Activated CD4-positive, alpha-beta memory T cell treated with anti-CD3 and anti-CD28 coated beads for 36 hours (primary cell): ENCODE measurements at regions not wholly inside any gene's neighbourhood (a gene's known extent, or its start where the extent isn't known, plus 50 kb on each side); places are given as distances from the start of the nearest gene placed in this dataset.
A peak's percentile ranks its signal among the peaks of the same experiment; 100 is the strongest.
"Not testable (repeated sequence)": the region's sequence is repeated elsewhere in the genome, so short reads cannot be mapped to it uniquely, and the experiment has no call there.

Experiments
- CTCF ChIA-PET: fragments of 350-600 bp; sonication (Branson Sonifier 250); formaldehyde crosslinking; loops from one replicate; lab custom pipeline; 2021; ENCODE audit warnings: antibody characterized with exemption, inconsistent platforms; lab: Charles Lee
- POLR2A ChIA-PET: fragments of 350-600 bp; sonication (Branson Sonifier 250); formaldehyde crosslinking; loops from one replicate; lab custom pipeline; 2021; ENCODE audit warnings: antibody characterized with exemption; lab: Charles Lee
- DNase-seq: peaks from one replicate; pipeline ENCODE4 v3.0.0-alpha.2; 2020
- H3K27ac Mint-ChIP-seq: one replicate; pipeline ENCODE4 v1.8.0; 2021; ENCODE audit warnings: mixed read lengths
- H3K27me3 Mint-ChIP-seq: one replicate; pipeline ENCODE4 v1.8.0; 2021; ENCODE audit warnings: mixed read lengths
- H3K36me3 Mint-ChIP-seq: one replicate; pipeline ENCODE4 v1.8.0; 2021; ENCODE audit warnings: mixed read lengths
- H3K4me1 Mint-ChIP-seq: one replicate; pipeline ENCODE4 v1.8.0; 2021; ENCODE audit warnings: low read depth, mixed read lengths
- H3K4me3 Mint-ChIP-seq: one replicate; pipeline ENCODE4 v1.8.0; 2021; ENCODE audit warnings: mild to moderate bottlenecking, mixed read lengths
- H3K9me3 Mint-ChIP-seq: one replicate; pipeline ENCODE4 v1.8.0; 2021; ENCODE audit warnings: mixed read lengths
- intact Hi-C: fragments of 100-400 bp; cut with micrococcal nuclease; formaldehyde crosslinking; loops from one replicate; pipeline ENCODE4 v1.15.1; 2023

- H3K27me3 Mint-ChIP-seq, DNase-seq, intact Hi-C loops, CTCF ChIA-PET, H3K9me3 Mint-ChIP-seq, H3K27ac Mint-ChIP-seq, H3K36me3 Mint-ChIP-seq, POLR2A ChIA-PET, H3K4me1 Mint-ChIP-seq, H3K4me3 Mint-ChIP-seq: not testable (repeated sequence)
These were observed 2327.3 kb upstream of the TPTE start for GRCh38 chr21:8194042-8194441.

DNA sequence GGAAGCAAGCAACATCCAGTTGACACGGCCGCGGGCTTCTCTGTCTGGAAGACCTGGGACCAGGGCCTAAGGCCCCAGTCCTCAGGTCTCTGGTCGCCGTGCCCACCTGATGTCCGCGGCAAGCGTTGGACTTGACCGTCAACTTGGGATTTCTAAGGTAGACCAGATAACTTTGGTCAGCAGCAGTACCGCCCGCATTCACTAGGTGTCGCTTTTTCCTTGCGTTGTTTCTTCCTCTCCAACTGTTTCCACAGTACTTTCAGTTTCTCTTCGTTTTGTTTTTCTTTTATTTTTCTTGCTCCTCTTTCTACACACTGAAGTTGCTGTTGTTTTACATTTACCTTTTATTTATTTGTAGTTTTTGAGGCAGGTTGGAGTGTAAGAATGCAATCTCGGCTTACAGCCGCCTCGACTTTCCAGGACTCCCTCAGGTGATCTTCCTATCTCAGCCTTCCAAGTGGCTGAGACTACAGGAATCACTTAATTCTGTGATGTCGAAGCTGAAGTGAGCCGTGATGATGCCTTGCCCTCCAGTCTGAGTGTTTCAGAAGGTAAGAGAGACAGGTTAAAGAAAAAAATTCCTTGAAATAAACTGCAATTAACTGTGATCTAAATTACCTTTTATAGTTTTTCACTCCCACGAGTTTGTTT, 2323.9 kb upstream of the TPTE start:
- H3K27ac Mint-ChIP-seq, DNase-seq, POLR2A ChIA-PET, H3K36me3 Mint-ChIP-seq, H3K9me3 Mint-ChIP-seq, CTCF ChIA-PET, intact Hi-C loops, H3K27me3 Mint-ChIP-seq, H3K4me1 Mint-ChIP-seq, H3K4me3 Mint-ChIP-seq: not testable (repeated sequence)

GRCh38 chr21:8205094-8205891, 2316.1 kb upstream of the TPTE start:
- H3K27ac Mint-ChIP-seq, intact Hi-C loops, H3K36me3 Mint-ChIP-seq, H3K4me3 Mint-ChIP-seq, H3K4me1 Mint-ChIP-seq, CTCF ChIA-PET, H3K27me3 Mint-ChIP-seq, POLR2A ChIA-PET, DNase-seq, H3K9me3 Mint-ChIP-seq: not testable (repeated sequence)

- H3K4me1 Mint-ChIP-seq, H3K27ac Mint-ChIP-seq, DNase-seq, H3K4me3 Mint-ChIP-seq, intact Hi-C loops, H3K36me3 Mint-ChIP-seq, CTCF ChIA-PET, H3K9me3 Mint-ChIP-seq, H3K27me3 Mint-ChIP-seq, POLR2A ChIA-PET: not testable (repeated sequence)
These were observed 2315.5 kb upstream of the TPTE start for GRCh38 chr21:8205892-8206188.

DNA sequence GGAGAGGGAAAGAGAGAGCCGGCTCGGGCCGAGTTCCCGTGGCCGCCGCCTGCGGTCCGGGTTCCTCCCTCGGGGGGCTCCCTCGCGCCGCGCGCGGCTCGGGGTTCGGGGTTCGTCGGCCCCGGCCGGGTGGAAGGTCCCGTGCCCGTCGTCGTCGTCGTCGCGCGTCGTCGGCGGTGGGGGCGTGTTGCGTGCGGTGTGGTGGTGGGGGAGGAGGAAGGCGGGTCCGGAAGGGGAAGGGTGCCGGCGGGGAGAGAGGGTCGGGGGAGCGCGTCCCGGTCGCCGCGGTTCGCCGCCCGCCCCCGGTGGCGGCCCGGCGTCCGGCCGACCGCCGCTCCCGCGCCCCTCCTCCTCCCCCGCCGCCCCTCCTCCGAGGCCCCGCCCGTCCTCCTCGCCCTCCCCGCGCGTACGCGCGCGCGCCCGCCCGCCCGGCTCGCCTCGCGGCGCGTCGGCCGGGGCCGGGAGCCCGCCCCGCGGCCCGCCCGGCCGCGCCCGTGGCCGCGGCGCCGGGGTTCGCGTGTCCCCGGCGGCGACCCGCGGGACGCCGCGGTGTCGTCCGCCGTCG, 2308.3 kb upstream of the TPTE start:
- DNase-seq = peak; percentile 59
- H3K4me1 Mint-ChIP-seq, POLR2A ChIA-PET, H3K27ac Mint-ChIP-seq, intact Hi-C loops, H3K4me3 Mint-ChIP-seq, H3K27me3 Mint-ChIP-seq, H3K9me3 Mint-ChIP-seq, H3K36me3 Mint-ChIP-seq, CTCF ChIA-PET: not testable (repeated sequence)

DNA sequence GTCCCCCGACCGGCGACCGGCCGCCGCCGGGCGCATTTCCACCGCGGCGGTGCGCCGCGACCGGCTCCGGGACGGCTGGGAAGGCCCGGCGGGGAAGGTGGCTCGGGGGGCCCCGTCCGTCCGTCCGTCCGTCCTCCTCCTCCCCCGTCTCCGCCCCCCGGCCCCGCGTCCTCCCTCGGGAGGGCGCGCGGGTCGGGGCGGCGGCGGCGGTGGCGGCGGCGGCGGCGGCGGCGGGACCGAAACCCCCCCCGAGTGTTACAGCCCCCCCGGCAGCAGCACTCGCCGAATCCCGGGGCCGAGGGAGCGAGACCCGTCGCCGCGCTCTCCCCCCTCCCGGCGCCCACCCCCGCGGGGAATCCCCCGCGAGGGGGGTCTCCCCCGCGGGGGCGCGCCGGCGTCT, 2306.8 kb upstream of the TPTE start:
- intact Hi-C loops, H3K27ac Mint-ChIP-seq, DNase-seq, H3K4me3 Mint-ChIP-seq, POLR2A ChIA-PET, H3K27me3 Mint-ChIP-seq, CTCF ChIA-PET, H3K9me3 Mint-ChIP-seq, H3K36me3 Mint-ChIP-seq, H3K4me1 Mint-ChIP-seq: not testable (repeated sequence)

GRCh38 chr21:8229366-8230150, 2291.8 kb upstream of the TPTE start:
- H3K36me3 Mint-ChIP-seq, intact Hi-C loops, H3K4me1 Mint-ChIP-seq, H3K9me3 Mint-ChIP-seq, CTCF ChIA-PET, H3K27ac Mint-ChIP-seq, H3K27me3 Mint-ChIP-seq, POLR2A ChIA-PET, H3K4me3 Mint-ChIP-seq, DNase-seq: not testable (repeated sequence)

GRCh38 chr21:8231252-8231651, 2290.1 kb upstream of the TPTE start:
- H3K4me3 Mint-ChIP-seq, intact Hi-C loops, H3K4me1 Mint-ChIP-seq, H3K27ac Mint-ChIP-seq, POLR2A ChIA-PET, CTCF ChIA-PET, H3K9me3 Mint-ChIP-seq, H3K27me3 Mint-ChIP-seq, DNase-seq, H3K36me3 Mint-ChIP-seq: not testable (repeated sequence)

DNA sequence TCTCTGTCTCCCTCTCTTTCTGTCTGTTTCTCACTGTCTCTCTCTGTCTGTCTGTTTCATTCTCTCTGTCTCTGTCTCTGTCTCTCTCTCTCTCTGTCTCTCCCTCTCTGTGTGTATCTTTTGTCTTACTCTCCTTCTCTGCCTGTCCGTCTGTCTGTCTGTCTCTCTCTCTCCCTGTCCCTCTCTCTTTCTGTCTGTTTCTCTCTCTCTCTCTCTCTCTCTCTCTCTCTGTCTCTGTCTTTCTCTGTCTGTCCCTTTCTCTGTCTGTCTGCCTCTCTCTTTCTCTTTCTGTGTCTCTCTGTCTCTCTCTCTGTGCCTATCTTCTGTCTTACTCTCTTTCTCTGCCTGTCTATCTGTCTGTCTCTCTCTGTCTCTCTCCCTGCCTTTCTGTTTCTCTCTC, 2288.4 kb upstream of the TPTE start:
- DNase-seq, H3K36me3 Mint-ChIP-seq, H3K4me1 Mint-ChIP-seq, POLR2A ChIA-PET, intact Hi-C loops, H3K4me3 Mint-ChIP-seq, H3K27me3 Mint-ChIP-seq, H3K9me3 Mint-ChIP-seq, CTCF ChIA-PET: not testable (repeated sequence)
- peak overlapping the region; percentile 5 for H3K27ac Mint-ChIP-seq

DNA sequence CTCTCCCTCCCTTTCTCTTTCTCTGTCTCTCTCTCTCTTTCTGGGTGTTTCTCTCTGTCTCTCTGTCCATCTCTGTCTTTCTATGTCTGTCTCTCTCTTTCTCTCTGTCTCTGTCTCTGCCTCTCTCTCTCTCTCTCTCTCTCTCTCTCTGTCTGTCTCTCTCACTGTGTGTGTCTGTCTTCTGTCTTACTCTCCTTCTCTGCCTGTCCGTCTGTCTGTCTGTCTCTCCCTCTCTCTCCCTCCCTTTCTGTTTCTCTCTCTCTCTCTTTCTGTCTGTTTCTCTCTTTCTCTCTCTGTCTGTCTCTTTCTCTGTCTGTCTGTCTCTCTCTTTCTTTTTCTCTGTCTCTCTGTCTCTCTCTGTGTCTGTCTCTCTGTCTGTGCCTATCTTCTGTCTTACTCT, 2287.3 kb upstream of the TPTE start:
- DNase-seq, H3K27me3 Mint-ChIP-seq, POLR2A ChIA-PET, CTCF ChIA-PET, H3K36me3 Mint-ChIP-seq, intact Hi-C loops, H3K9me3 Mint-ChIP-seq, H3K27ac Mint-ChIP-seq, H3K4me1 Mint-ChIP-seq, H3K4me3 Mint-ChIP-seq: not testable (repeated sequence)

DNA sequence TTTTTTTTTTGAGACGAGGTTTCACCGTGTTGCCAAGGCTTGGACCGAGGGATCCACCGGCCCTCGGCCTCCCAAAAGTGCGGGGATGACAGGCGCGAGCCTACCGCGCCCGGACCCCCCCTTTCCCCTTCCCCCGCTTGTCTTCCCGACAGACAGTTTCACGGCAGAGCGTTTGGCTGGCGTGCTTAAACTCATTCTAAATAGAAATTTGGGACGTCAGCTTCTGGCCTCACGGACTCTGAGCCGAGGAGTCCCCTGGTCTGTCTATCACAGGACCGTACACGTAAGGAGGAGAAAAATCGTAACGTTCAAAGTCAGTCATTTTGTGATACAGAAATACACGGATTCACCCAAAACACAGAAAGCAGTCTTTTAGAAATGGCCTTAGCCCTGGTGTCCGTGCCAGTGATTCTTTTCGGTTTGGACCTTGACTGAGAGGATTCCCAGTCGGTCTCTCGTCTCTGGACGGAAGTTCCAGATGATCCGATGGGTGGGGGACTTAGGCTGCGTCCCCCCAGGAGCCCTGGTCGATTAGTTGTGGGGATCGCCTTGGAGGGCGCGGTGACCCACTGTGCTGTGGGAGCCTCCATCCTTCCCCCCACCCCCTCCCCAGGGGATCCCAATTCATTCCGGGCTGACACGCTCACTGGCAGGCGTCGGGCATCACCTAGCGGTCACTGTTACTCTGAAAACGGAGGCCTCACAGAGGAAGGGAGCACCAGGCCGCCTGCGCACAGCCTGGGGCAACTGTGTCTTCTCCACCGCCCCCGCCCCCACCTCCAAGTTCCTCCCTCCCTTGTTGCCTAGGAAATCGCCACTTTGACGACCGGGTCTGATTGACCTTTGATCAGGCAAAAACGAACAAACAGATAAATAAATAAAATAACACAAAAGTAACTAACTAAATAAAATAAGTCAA, 2276.4 kb upstream of the TPTE start:
- CTCF ChIA-PET, H3K9me3 Mint-ChIP-seq, H3K4me3 Mint-ChIP-seq, intact Hi-C loops, H3K27ac Mint-ChIP-seq, H3K4me1 Mint-ChIP-seq, H3K27me3 Mint-ChIP-seq, DNase-seq, H3K36me3 Mint-ChIP-seq, POLR2A ChIA-PET: not testable (repeated sequence)
